Mesothelial cell of epicardium (in vitro differentiated cells): ENCODE measurements at regions not wholly inside any gene's neighbourhood (a gene's known extent, or its start where the extent isn't known, plus 50 kb on each side); places are given as distances from the start of the nearest gene placed in this dataset.

Experiments used
- DNase-seq, 2 experiments: peaks; one replicate each; pipeline ENCODE4 v3.0.0; 2021; ENCODE audit warnings: low spot score in 2 of 2; ENCODE audit not compliant: unreplicated experiment in 2 of 2
- H3K27ac Mint-ChIP-seq: 2 replicates; pipeline ENCODE4 v1.8.0; 2021; ENCODE audit warnings: mixed read lengths
- H3K27me3 Mint-ChIP-seq: 2 replicates; pipeline ENCODE4 v1.8.0; 2021; ENCODE audit warnings: low read depth, mixed read lengths
- H3K36me3 Mint-ChIP-seq: 2 replicates; pipeline ENCODE4 v1.8.0; 2021; ENCODE audit warnings: mixed read lengths
- H3K4me1 Mint-ChIP-seq: 2 replicates; pipeline ENCODE4 v1.8.0; 2021; ENCODE audit warnings: mixed read lengths
- H3K4me3 Mint-ChIP-seq: 2 replicates; pipeline ENCODE4 v1.8.0; 2021; ENCODE audit warnings: mild to moderate bottlenecking, moderate library complexity, mixed read lengths
- H3K9me3 Mint-ChIP-seq: 2 replicates; pipeline ENCODE4 v1.8.0; 2021; ENCODE audit warnings: mixed read lengths
- TF ChIP-seq, protein P1 (sequence below): fragments of 200-600 bp; sonication (generic); IDR thresholded peaks from one replicate; pipeline ENCODE4 v1.5.0; 2021; ENCODE audit warnings: antibody characterized with exemption; ENCODE audit not compliant: unreplicated experiment

DNA sequence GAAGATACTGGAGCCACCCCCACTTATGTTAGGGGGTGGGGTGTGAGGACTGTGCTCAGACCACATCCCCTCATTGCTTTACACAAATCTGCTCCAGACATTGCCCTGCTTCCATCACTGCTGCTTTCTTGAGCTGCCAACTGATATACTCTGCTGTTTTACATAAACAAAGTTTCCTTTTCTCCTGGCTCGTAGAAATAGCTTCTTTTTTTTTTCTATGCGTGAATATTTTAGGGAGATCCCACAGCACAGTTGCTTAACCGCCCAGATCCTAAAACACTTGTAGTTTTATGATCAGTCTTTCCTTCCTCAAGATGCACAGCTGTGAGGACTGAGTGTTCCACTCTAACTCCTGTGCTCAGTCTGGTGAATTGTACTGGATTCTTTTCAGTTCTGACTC is 768.4 kb downstream of the PCDH18 start:
- TF ChIP-seq, protein P1, sequence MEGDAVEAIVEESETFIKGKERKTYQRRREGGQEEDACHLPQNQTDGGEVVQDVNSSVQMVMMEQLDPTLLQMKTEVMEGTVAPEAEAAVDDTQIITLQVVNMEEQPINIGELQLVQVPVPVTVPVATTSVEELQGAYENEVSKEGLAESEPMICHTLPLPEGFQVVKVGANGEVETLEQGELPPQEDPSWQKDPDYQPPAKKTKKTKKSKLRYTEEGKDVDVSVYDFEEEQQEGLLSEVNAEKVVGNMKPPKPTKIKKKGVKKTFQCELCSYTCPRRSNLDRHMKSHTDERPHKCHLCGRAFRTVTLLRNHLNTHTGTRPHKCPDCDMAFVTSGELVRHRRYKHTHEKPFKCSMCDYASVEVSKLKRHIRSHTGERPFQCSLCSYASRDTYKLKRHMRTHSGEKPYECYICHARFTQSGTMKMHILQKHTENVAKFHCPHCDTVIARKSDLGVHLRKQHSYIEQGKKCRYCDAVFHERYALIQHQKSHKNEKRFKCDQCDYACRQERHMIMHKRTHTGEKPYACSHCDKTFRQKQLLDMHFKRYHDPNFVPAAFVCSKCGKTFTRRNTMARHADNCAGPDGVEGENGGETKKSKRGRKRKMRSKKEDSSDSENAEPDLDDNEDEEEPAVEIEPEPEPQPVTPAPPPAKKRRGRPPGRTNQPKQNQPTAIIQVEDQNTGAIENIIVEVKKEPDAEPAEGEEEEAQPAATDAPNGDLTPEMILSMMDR = no peak
- H3K27ac Mint-ChIP-seq = no peak overlapping the region
- no peaks in the 10 kb centered on the region for H3K36me3 Mint-ChIP-seq
- H3K9me3 Mint-ChIP-seq = peaks cover 8% of the 10 kb centered on the region
- no peak for DNase-seq
- H3K4me3 Mint-ChIP-seq = no peak overlapping the region
- H3K27me3 Mint-ChIP-seq = no peaks in the 10 kb centered on the region
- H3K4me1 Mint-ChIP-seq = no peaks in the 10 kb centered on the region

DNA sequence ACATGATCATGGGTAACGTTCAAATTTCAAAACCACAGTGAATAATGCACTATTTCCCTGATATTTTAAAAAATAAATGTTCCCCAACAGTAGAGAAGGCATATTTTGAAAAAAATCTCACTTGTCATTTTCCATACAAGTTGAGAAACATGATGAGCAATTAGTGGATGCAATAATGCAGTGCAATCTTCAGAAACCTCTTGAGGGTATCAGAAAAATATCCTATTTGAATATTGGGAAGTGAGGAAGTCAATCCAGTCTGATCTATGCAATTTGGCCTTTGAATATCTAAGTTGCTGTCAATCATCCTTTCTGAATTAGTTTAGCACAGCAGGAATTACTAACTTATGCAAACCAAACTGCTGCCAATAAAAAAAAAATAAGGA is 776.8 kb downstream of the PCDH18 start:
- Mint-ChIP-seq H3K4me1 (no peaks in the 10 kb centered on the region), H3K27me3 (no peaks in the 10 kb centered on the region), H3K36me3 (no peaks in the 10 kb centered on the region), H3K9me3 (no peaks in the 10 kb centered on the region), H3K27ac (no peak overlapping the region), H3K4me3 (no peak overlapping the region)
- no peak for DNase-seq
- TF ChIP-seq, protein P1 = no peak

DNA sequence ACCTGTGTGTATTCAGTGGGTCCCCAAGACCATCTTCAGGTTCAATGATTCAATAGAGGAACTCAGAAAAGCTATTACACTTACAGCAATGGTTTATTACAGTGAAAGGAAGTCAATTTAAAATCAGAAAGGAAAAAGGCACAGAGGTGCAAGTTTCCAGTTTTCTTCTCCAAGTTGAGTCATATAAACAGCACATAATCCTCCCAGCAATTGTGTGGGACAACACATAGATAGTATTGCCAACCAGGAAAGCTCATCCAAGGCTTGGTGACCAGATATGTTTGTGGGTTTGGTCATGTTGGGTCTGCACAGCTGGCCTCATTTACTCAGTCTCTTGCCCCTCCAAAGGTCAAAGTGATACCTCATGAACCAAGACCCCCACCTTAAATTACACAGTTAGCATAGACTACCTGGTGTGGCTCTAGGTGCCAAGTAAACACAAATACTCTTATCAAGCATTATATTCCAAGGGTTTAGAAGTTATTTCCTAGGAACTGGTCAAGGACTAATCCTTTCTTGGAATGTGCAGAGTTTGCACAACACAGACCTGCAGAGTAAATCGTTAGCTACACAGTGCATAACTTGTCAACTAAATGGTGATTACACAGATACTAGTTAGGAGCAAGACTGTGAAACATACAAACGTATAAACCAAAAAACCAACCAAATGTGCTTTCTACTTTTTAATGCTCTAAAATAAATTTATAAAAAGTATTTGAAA is 777.3 kb downstream of the PCDH18 start:
- Mint-ChIP-seq H3K4me3 (no peak overlapping the region), H3K4me1 (no peaks in the 10 kb centered on the region), H3K36me3 (no peaks in the 10 kb centered on the region), H3K27me3 (no peaks in the 10 kb centered on the region), H3K27ac (no peak overlapping the region), H3K9me3 (peaks cover under 1% of the 10 kb centered on the region)
- TF ChIP-seq, protein P1 = no peak
- no peak for DNase-seq

DNA sequence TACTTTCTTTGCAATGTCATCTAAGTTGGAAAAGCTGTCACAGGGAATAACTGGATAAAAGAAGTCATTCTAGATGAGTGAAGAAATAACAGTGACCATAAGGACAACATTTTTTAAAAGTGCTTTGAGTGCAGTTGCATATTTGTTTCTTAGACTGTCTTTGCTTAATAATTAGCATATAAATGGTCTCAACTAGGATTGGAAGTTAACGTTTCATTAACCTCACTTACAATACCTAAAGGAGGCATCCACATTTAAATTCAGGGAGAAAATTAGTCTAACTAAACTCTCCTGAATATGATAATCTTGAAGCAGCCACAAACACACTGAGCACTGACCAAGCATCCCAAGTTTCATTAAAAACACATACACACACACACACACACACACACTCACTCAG is 780.7 kb downstream of the PCDH18 start:
- Mint-ChIP-seq H3K4me3 (no peak overlapping the region), H3K9me3 (peaks cover 20% of the 10 kb centered on the region), H3K36me3 (no peaks in the 10 kb centered on the region), H3K27ac (no peak overlapping the region), H3K4me1 (no peaks in the 10 kb centered on the region), H3K27me3 (no peaks in the 10 kb centered on the region)
- TF ChIP-seq, protein P1 = no peak
- DNase-seq = no peak

DNA sequence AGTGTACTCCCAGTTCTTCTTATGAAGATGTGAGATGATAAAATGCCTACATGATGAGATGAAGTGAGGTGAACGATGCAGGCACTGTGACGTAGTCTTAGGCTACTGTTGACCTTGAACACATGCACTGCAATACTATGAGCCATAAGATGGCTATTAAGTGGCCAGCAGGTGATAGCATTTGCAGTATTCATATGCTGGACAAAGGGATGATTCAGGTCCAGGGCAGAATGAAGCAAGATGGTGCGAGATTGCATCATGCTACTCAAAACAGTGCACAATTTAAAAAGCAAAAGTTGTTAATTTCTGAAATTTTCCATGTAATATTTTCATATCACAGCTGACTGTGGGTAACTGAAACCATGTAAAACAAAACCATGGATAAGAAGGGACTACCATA is 781.4 kb downstream of the PCDH18 start:
- TF ChIP-seq, protein P1 = no peak
- H3K36me3 Mint-ChIP-seq = no peaks in the 10 kb centered on the region
- H3K27ac Mint-ChIP-seq = no peak overlapping the region
- H3K9me3 Mint-ChIP-seq = peaks cover 25% of the 10 kb centered on the region
- no peak overlapping the region for H3K4me3 Mint-ChIP-seq
- H3K27me3 Mint-ChIP-seq = no peaks in the 10 kb centered on the region
- no peaks in the 10 kb centered on the region for H3K4me1 Mint-ChIP-seq
- DNase-seq = no peak

DNA sequence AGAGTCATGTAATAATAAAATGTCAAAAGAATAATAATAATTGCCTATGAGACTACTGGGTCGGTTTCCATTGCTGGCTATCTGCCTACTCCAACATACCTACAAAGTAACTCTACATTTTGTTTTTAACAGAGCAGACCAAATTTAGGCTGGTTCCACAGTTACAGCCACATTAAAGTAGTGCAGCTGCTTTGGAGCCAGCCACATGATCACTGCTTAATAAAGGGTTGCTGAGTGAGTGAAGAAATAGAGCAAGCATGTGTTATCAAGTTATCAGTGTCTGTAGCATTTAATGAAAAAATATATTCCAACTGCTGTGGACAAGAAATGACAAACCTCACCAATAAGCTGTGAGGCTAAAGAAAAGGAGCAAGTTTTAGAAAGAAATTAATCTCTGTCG is 782.3 kb downstream of the PCDH18 start:
- no peaks in the 10 kb centered on the region for H3K4me1 Mint-ChIP-seq
- peaks cover 34% of the 10 kb centered on the region for H3K9me3 Mint-ChIP-seq
- no peak for DNase-seq
- TF ChIP-seq, protein P1 = no peak
- H3K36me3 Mint-ChIP-seq = no peaks in the 10 kb centered on the region
- no peaks in the 10 kb centered on the region for H3K27me3 Mint-ChIP-seq
- H3K4me3 Mint-ChIP-seq = no peak overlapping the region
- H3K27ac Mint-ChIP-seq = no peak overlapping the region
